NOMO-1 (cell line): ENCODE measurements at regions not wholly inside any gene's neighbourhood (a gene's known extent, or its start where the extent isn't known, plus 50 kb on each side); places are given as distances from the start of the nearest gene placed in this dataset.
"Not testable (repeated sequence)": the region's sequence is repeated elsewhere in the genome, so short reads cannot be mapped to it uniquely, and the experiment has no call there.

Source experiments
- DNase-seq, 2 experiments: peaks; one replicate each; lab custom pipeline; 2025; ENCODE audit not compliant: unreplicated experiment in 2 of 2; lab: John Stamatoyannopoulos, UW

DNA sequence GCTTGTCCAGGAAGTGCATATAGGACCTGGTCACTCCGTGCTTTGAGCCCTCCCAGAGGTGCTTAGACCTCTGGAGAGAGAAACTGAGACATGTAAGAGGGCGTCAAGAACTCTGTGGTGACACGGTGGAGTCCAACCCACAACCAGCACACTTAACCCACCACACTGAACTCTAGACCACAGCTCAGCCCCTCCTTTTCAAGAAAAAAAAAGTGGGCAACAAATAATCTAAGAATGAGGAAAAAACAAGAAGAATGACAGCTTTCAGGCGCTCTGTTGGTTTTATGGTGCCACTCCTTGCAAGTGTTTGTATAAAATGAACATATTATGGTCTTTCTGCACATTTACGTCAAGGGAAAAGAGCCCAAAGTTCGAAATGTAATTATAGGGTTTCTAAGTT is 50.2 kb upstream of the SNAPC3 start:
- DNase-seq, result no peak

DNA sequence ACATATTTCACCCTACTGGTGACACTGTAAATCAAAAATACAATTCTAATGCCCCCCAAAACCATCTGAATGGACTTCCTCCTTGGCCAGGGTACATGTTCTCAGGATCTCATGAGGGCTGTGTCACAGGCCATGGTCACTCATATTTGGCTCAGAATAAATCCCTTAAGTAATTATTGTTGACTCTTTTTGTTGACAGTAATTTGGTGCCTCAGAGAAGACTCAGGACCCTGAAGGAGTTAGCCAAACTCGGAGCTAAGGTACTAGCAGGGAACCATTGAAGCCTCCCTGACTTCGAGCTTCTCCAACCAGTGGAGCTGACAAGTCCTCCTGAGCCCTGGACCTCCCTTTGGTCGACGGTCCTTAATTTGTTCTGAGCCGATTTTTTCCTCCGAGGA is 51.2 kb upstream of the SNAPC3 start:
- DNase-seq, result no peak

DNA sequence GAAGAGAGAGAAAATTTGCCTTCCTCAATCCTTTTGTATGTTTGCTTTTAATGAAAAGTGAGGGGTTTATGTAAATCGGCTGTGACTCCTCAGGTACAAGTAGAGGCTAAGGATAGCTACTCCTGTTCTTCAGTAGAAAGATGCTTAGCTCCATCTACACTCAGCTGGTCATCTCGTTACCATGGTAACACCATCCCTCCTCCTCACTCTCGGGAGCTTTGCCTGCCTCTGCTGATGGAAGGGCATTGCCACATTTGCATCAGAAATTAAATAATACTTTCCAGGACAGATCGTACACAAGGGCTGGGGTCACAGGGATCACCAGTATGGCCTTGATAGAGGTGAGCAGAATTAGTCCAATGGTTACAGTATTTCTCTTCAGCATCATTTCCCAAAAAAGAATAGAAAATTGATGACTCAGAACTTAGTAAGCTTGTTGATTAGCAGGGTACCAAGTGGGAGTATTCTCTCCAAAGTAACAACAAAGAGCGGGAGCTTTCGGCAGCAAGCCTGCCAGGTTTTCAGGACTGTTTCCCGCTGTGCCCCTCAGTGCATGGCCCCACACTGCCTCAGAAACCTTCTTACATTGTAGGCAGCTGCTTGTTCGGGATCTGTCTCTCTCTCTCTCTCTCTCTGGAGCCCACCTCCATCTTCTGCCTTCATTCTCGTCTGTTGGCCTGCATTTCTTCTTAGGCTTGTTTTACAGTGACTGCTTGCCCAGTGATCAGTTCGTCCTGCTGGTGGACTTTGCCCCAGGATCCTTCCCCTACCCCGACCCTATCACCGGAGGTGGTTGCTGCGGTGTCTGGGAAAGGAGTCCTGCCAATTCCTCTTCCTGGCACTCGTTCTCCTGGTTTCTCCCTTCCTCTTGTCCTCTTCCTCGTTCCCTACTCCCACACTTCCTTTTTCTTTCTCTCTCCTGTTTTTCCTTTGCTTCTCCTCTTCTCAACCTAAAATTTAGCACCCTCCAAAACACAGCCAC is 51.9 kb upstream of the SNAPC3 start:
- no peak for DNase-seq

DNA sequence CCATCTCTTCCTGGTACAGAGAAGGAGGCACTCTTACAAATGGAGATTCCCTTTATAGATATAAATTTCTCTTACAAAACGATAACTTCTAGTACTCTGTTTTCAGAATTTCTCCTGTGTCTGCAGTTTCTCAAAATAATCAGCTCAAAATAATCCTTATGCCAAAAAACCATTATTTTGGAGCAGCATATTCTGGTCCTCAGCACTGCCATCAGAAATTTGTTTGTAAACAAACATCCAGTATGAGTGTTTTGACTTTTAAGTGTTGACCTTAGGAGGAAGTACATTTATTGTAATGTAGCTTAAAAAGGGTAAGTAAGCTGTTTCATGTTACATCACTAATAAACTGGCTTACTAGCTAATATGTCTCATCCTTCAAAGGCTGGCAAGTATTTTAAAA is 52.8 kb upstream of the SNAPC3 start:
- DNase-seq, result no peak

DNA sequence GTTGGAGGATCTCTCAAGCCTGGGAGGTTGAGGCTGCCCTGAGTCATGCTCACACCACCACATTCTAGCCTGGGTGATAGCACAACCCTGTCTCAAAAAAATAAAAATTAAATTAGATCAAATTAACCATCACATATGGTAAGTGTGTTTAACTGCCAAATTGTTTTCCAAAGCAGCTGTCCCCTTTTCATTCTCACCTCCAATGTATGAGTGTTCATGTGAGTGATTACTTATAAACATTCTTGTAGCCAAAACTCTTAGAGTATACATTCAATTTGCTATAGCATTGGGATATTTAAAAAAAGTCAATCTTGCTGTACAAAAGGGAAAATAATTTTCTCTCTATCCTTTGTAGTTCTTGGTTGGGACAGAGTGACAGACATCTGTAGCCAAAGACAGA is 53.4 kb upstream of the SNAPC3 start:
- DNase-seq, result no peak

DNA sequence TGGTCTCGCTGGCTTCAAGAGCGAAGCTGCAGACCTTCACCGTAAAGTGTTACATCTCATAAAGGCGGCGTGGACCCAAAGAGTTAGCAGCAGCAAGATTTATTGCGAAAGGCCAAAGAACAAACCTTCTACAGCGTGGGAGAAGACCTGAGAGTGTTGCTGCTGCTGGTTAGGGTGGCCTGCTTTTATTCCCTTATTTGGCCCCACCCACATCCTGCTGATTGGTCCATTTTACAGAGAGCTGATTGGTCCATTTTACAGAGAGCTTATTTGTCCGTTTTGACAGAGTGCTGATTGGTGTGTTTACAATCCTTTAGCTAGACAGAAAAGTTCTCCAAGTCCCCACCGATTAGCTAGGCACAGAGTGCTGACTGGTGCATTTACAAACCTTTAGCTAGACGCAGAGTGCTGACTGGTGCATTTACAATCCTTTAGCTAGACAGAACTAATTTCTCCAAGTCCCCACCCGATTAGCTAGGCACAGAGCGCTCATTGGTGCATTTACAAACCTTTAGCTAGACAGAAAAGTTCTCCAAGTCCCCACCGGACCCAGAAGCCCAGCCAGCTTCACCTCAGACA is 57.6 kb upstream of the SNAPC3 start:
- DNase-seq, result not testable (repeated sequence)

DNA sequence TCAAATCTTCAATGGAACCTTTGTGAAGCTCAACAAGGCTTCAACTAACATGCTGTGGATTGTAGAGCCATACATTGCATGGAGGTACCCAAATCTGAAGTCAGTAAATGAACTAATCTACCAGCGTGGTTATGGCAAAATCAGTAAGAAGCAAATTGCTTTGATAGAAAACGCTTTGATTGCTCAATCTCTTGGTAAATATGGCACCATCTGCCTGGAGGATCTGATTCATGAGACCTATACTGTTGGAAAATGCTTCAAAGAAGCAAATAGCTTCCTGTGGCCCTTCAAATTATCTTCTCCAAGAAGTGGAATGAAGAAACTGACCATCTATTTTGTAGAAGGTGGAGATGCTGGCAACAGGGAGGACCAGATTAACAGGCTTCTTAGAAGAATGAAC is 54.7 kb upstream of the TTC39B start:
- DNase-seq, result no peak

DNA sequence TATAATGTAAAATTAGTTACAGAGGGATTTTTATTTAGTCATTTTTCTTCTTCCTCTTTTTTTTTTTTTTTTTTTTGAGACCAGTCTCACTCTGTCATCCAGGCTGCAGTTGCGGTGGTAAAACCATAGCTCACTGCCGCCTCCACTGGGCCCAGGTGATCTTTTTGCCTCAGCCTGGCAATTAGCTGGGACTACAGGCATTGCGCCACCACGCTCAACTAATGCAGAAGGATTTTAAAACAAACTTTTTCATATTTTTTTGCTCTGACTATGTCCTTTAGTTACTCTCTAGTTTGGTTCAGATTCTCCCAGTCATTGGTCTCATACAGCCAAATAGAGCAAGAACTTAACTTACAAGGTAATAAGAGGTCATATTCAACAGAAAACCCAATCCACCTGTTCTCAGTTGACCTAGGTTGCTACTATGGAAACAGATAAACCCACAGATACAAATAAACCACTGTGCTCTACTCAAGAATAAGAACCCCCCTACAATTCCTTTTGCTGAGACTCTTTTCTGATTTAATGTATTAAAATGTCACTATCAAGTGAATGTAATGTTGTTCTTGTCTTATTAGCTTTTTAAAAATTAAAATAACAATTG is 50.1 kb upstream of the TTC39B start:
- DNase-seq, result peak; percentile 66 to 72
